Ascending aorta (tissue), 2 donors: ENCODE measurements at regions not wholly inside any gene's neighbourhood (a gene's known extent, or its start where the extent isn't known, plus 50 kb on each side); places are given as distances from the start of the nearest gene placed in this dataset.

ENCODE experiments used
- DNase-seq, 2 donors: peaks; one replicate each; pipeline ENCODE4 v3.0.0-alpha.2; 2019; ENCODE audit warnings: low spot score in 2 of 2
- H3K27ac ChIP-seq, 2 donors: fragments of 200-600 bp; sonication (generic); one replicate each; pipeline ENCODE4 v1.5.1; 2016 to 2017; ENCODE audit warnings: mild to moderate bottlenecking in 1 of 2
- H3K27me3 ChIP-seq: fragments of 200-600 bp; sonication (generic); one replicate; pipeline ENCODE4 v1.5.1; 2017
- H3K36me3 ChIP-seq, 2 donors: fragments of 200-600 bp; sonication (generic); one replicate each; pipeline ENCODE4 v1.5.1; 2016
- H3K4me1 ChIP-seq, 2 donors: fragments of 200-600 bp; sonication (generic); one replicate each; pipeline ENCODE4 v1.5.1; 2016 to 2017; ENCODE audit warnings: mild to moderate bottlenecking in 1 of 2
- H3K4me3 ChIP-seq, 2 donors: fragments of 200-600 bp; sonication (generic); one replicate each; pipeline ENCODE4 v1.5.1; 2016 to 2017; ENCODE audit warnings: mild to moderate bottlenecking in 1 of 2
- H3K9me3 ChIP-seq, 2 donors: fragments of 200-600 bp; sonication (generic); one replicate each; pipeline ENCODE4 v1.5.1; 2016
- intact Hi-C: fragments of 100-400 bp; cut with DNase I; formaldehyde crosslinking; loops from one replicate; pipeline ENCODE4 v1.15.1; 2023
- TF ChIP-seq, protein P1 (sequence below), 3 experiments: fragments of 200-600 bp in 2 of 3; fragments of 450-650 bp in 1 of 3; sonication (generic) in 2 of 3; IDR thresholded peaks; one replicate each; pipeline ENCODE4 v1.5.1; 2016 to 2019; ENCODE audit warnings: antibody characterized with exemption in 3 of 3, mild to moderate bottlenecking in 1 of 3, moderate library complexity in 1 of 3

DNA sequence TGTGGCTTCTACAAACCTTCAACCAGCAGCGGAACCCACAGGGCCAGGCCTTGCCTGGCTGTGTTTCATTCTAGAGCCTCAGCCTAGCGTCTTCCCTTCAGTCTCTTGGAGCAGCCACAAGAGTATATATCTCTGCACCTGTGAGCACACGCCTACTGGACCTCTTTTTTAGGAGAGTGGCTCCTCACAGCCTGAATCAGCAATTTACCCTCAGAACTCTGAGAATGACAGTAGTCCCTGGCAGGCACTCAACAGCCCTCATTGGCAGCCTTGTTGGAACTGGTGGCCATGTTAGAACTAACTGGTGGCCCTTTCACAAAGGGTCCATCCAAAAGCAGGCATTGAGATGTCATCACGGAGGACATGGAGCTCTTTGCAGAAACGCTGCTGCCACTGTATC lies 138.9 kb downstream of the BCOR start:
- Histone ChIP-seq H3K4me1 (no peaks in the 10 kb centered on the region), H3K9me3 (no peaks in the 10 kb centered on the region), H3K36me3 (no peaks in the 10 kb centered on the region), H3K27me3 (no peaks in the 10 kb centered on the region), H3K4me3 (no peak overlapping the region), H3K27ac (no peak overlapping the region)
- TF ChIP-seq, protein P1, sequence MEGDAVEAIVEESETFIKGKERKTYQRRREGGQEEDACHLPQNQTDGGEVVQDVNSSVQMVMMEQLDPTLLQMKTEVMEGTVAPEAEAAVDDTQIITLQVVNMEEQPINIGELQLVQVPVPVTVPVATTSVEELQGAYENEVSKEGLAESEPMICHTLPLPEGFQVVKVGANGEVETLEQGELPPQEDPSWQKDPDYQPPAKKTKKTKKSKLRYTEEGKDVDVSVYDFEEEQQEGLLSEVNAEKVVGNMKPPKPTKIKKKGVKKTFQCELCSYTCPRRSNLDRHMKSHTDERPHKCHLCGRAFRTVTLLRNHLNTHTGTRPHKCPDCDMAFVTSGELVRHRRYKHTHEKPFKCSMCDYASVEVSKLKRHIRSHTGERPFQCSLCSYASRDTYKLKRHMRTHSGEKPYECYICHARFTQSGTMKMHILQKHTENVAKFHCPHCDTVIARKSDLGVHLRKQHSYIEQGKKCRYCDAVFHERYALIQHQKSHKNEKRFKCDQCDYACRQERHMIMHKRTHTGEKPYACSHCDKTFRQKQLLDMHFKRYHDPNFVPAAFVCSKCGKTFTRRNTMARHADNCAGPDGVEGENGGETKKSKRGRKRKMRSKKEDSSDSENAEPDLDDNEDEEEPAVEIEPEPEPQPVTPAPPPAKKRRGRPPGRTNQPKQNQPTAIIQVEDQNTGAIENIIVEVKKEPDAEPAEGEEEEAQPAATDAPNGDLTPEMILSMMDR (IDR thresholded peaks at IDR 0.05), result no peak
- intact Hi-C loops, result no loop called here
- no peak for DNase-seq

DNA sequence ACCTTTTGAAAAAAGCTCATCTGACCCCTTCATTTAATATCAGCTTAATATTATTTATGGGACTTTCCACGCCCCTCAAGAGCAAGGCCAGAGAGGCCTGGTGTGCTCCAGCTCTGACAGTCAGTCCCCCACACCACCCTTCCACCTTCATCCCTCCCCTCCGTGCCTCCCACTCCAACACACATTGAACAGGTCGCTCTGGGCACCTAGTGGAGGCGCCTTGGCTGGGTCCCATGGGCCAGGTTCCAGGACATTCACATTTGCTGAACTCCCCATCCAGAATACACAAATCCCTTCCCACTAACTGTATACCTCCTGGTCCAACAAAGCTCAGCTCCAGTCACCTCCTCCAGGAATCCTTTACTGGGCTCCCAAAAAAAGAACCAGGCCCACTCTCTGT lies 137.5 kb downstream of the BCOR start:
- Histone ChIP-seq H3K27ac (no peak overlapping the region), H3K27me3 (no peaks in the 10 kb centered on the region), H3K9me3 (no peaks in the 10 kb centered on the region), H3K4me3 (no peak overlapping the region), H3K4me1 (no peaks in the 10 kb centered on the region), H3K36me3 (no peaks in the 10 kb centered on the region)
- intact Hi-C loops, result no loop called here
- DNase-seq, result no peak
- TF ChIP-seq, protein P1 (IDR thresholded peaks at IDR 0.05), result no peak

GRCh38 chrX:39961441-39961840 lies 136.3 kb downstream of the BCOR start:
- DNase-seq, result no peak
- Histone ChIP-seq H3K4me3 (no peak overlapping the region), H3K9me3 (no peaks in the 10 kb centered on the region), H3K27me3 (no peaks in the 10 kb centered on the region), H3K4me1 (no peaks in the 10 kb centered on the region), H3K36me3 (no peaks in the 10 kb centered on the region), H3K27ac (no peak overlapping the region)
- intact Hi-C loops, result no loop called here
- TF ChIP-seq, protein P1 (IDR thresholded peaks at IDR 0.05), result no peak

DNA sequence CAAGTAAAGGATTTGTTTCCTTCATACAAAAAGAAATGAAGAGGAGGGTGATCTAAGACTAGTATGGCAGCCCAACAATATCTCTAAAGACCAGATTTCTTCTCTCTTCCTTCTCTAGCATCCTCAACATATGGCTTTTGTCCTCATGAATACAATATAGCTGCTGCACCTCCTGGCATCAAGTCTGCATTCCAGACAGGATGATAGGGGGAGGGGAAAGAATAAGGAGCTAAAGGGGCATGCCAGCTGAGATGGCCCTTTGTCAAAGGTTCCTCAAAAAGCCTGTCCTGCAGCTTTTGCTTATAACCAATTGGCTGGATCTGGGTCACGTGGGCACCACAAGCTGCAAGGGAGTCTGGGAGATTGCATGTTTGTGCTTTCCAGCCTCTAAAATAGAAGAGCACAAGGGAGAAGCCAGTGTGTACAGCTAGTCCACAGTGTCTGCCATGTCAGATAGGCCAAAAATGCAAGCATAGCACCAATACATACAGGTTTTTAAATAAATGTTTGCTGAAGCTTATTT lies 132.6 kb downstream of the BCOR start:
- Histone ChIP-seq H3K9me3 (no peaks in the 10 kb centered on the region), H3K27me3 (no peaks in the 10 kb centered on the region), H3K4me3 (no peak overlapping the region), H3K27ac (no peak overlapping the region), H3K36me3 (no peaks in the 10 kb centered on the region), H3K4me1 (no peaks in the 10 kb centered on the region)
- DNase-seq, result no peak
- intact Hi-C loops, result no loop called here
- TF ChIP-seq, protein P1 (IDR thresholded peaks at IDR 0.05), result no peak

DNA sequence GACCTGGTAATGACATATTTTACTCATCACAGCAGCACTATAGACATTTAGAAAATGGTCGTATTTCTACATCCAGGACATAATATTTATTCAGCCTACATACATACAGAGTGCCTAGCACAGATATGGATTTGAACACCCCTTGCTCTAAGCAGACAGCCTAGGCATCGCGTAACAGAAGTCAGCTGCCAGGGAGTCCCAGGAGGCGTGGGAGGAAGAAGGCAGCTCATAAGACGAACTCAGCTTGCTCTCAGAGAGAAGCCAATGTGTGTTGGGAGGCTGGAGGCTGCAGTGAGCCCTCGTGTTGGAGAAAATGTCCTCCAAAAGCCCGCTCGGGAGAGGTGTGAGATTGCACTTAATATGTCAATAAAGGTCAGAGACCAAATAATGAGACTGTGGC lies 131.6 kb downstream of the BCOR start:
- Histone ChIP-seq H3K9me3 (no peaks in the 10 kb centered on the region), H3K36me3 (no peaks in the 10 kb centered on the region), H3K4me1 (no peaks in the 10 kb centered on the region), H3K27me3 (no peaks in the 10 kb centered on the region), H3K4me3 (no peak overlapping the region), H3K27ac (no peak overlapping the region)
- no peak for DNase-seq
- intact Hi-C loops, result no loop called here
- TF ChIP-seq, protein P1 (IDR thresholded peaks at IDR 0.05), result no peak

- TF ChIP-seq, protein P1 (IDR thresholded peaks at IDR 0.05), result no peak
- no peak for DNase-seq
These were observed 130.4 kb downstream of the BCOR start for GRCh38 chrX:39967348-39967747.

More at GRCh38 chrX:39967348-39967747, 130.4 kb downstream of the BCOR start:
- intact Hi-C loops, result no loop called here
- Histone ChIP-seq H3K4me1 (no peaks in the 10 kb centered on the region), H3K36me3 (no peaks in the 10 kb centered on the region), H3K4me3 (no peak overlapping the region), H3K27ac (no peak overlapping the region), H3K27me3 (no peaks in the 10 kb centered on the region), H3K9me3 (no peaks in the 10 kb centered on the region)
